Loucy (cell line): ENCODE measurements at regions not wholly inside any gene's neighbourhood (a gene's known extent, or its start where the extent isn't known, plus 50 kb on each side); places are given as distances from the start of the nearest gene placed in this dataset.

Experiments
- H2AFZ ChIP-seq: fragments of 200-600 bp; sonication (generic); 2 replicates; pipeline ENCODE4 v1.6.0; 2016; ENCODE audit warnings: antibody characterized with exemption, mild to moderate bottlenecking, low read length, moderate library complexity
- H3F3A ChIP-seq: fragments of 200-600 bp; 2 replicates; pipeline ENCODE4 v1.6.0; 2016; ENCODE audit warnings: antibody characterized with exemption, low read depth, mild to moderate bottlenecking
- H3K27me3 ChIP-seq: fragments of 200-600 bp; sonication (generic); 2 replicates; pipeline ENCODE4 v1.6.1; 2014; ENCODE audit warnings: low read length, mild to moderate bottlenecking; ENCODE audit not compliant: insufficient read depth, poor library complexity, severe bottlenecking
- H3K36me3 ChIP-seq: fragments of 200-600 bp; sonication (generic); 2 replicates; pipeline ENCODE4 v1.6.1; 2016; ENCODE audit warnings: low read length; ENCODE audit not compliant: insufficient read depth
- H3K4me1 ChIP-seq: fragments of 200-600 bp; sonication (generic); 2 replicates; pipeline ENCODE4 v1.5.1; 2014; ENCODE audit warnings: low read length, mild to moderate bottlenecking; ENCODE audit not compliant: insufficient read depth, poor library complexity, severe bottlenecking
- H3K4me2 ChIP-seq: fragments of 200-600 bp; sonication (generic); 2 replicates; pipeline ENCODE4 v1.6.0; 2014; ENCODE audit warnings: antibody characterized with exemption, low read length, low read depth, mild to moderate bottlenecking; ENCODE audit not compliant: poor library complexity, severe bottlenecking
- H3K4me3 ChIP-seq: fragments of 200-600 bp; sonication (generic); 2 replicates; pipeline ENCODE4 v1.5.1; 2014; ENCODE audit warnings: low read length, mild to moderate bottlenecking, mixed read lengths; ENCODE audit not compliant: poor library complexity, severe bottlenecking
- H3K79me2 ChIP-seq: fragments of 200-600 bp; sonication (generic); 2 replicates; pipeline ENCODE4 v1.6.1; 2014; ENCODE audit warnings: low read length; ENCODE audit not compliant: insufficient read depth
- H3K9ac ChIP-seq: fragments of 200-600 bp; sonication (generic); 2 replicates; pipeline ENCODE4 v1.6.0; 2014; ENCODE audit warnings: mild to moderate bottlenecking, low read depth, low read length, moderate library complexity; ENCODE audit not compliant: poor library complexity, severe bottlenecking
- H3K9me2 ChIP-seq: fragments of 200-600 bp; sonication (generic); replicated peaks from 2 replicates; pipeline ENCODE4 v1.6.1; 2016; ENCODE audit warnings: low read depth, low read length, mixed read lengths
- H3K9me3 ChIP-seq: fragments of 200-600 bp; sonication (generic); 2 replicates; pipeline ENCODE4 v1.6.1; 2014; ENCODE audit warnings: mild to moderate bottlenecking, antibody characterized with exemption, low read length, low read depth; ENCODE audit not compliant: insufficient read depth
- H4K20me1 ChIP-seq: fragments of 200-600 bp; sonication (generic); 2 replicates; pipeline ENCODE4 v1.6.0; 2014; ENCODE audit warnings: antibody characterized with exemption, low read length, mild to moderate bottlenecking; ENCODE audit not compliant: insufficient read depth, poor library complexity, severe bottlenecking
- EZH2phosphoT487 ChIP-seq: fragments of 200-600 bp; IDR thresholded peaks from 2 replicates; pipeline ENCODE4 v1.6.1; 2018; ENCODE audit warnings: antibody characterized with exemption, mild to moderate bottlenecking, moderate library complexity, borderline replicate concordance
- TF ChIP-seq, protein P1 (sequence below): fragments of 200-600 bp; sonication (generic); conservative IDR thresholded peaks from 2 replicates; pipeline ENCODE4 v1.5.1; 2014; ENCODE audit warnings: mild to moderate bottlenecking, antibody characterized with exemption, low read length

DNA sequence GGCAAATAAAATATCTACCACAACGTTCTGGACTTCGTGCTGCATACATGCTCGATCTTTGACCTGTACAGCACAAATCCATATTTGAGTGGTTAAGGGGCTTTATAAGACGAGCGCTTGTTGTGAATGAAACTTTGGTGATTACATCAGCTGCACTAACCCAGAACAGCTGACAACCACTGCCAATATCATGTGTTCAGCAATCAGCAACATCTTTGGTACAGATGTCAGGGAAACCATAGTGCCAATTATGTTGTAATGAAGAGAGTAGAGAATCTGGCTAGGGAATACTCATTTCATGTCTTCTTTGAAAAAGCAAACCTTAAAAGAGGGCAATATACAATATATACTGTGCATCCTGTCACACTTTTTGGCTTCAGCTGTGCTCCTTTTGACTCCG is 188.6 kb upstream of the NT5E start:
- Histone ChIP-seq H2AFZ (no peak overlapping the region), H3K9me2 (no peaks in the 10 kb centered on the region), H3F3A (no peaks in the 10 kb centered on the region), H3K36me3 (no peaks in the 10 kb centered on the region), H4K20me1 (no peaks in the 10 kb centered on the region), H3K9ac (no peak overlapping the region), H3K4me1 (no peaks in the 10 kb centered on the region), H3K9me3 (no peaks in the 10 kb centered on the region), H3K27me3 (no peaks in the 10 kb centered on the region), H3K79me2 (no peaks in the 10 kb centered on the region), H3K4me2 (no peak overlapping the region), H3K4me3 (no peak overlapping the region)
- no peak for TF ChIP-seq EZH2phosphoT487
- TF ChIP-seq, protein P1, sequence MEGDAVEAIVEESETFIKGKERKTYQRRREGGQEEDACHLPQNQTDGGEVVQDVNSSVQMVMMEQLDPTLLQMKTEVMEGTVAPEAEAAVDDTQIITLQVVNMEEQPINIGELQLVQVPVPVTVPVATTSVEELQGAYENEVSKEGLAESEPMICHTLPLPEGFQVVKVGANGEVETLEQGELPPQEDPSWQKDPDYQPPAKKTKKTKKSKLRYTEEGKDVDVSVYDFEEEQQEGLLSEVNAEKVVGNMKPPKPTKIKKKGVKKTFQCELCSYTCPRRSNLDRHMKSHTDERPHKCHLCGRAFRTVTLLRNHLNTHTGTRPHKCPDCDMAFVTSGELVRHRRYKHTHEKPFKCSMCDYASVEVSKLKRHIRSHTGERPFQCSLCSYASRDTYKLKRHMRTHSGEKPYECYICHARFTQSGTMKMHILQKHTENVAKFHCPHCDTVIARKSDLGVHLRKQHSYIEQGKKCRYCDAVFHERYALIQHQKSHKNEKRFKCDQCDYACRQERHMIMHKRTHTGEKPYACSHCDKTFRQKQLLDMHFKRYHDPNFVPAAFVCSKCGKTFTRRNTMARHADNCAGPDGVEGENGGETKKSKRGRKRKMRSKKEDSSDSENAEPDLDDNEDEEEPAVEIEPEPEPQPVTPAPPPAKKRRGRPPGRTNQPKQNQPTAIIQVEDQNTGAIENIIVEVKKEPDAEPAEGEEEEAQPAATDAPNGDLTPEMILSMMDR = no peak

DNA sequence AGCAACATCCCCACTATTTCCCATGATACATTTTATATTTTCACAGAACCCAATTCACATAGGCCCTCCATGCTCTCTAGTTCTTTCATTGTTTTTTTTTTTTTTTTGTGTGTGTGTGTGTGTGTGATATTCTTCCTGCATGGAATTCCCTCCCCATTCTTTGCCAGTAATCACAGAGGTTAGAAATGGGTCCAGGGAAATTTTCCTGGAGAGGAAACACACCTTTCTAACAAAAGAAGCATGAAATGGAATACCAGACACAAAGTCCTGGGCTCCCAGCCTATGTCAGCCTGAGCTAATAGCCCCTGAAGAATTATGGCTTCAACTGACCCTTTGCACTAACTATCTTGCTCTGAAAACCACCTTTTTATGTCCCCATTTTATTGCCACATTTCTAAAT is 194.2 kb upstream of the NT5E start:
- Histone ChIP-seq H2AFZ (no peak overlapping the region), H3K79me2 (no peaks in the 10 kb centered on the region), H4K20me1 (no peaks in the 10 kb centered on the region), H3K9me2 (no peaks in the 10 kb centered on the region), H3K36me3 (no peaks in the 10 kb centered on the region), H3K27me3 (no peaks in the 10 kb centered on the region), H3K9ac (no peak overlapping the region), H3K4me3 (no peak overlapping the region), H3K4me2 (no peak overlapping the region), H3K9me3 (0 out of 2 replicates have a peak, but pooled peaks cover 5% of the 10 kb centered on the region), H3F3A (no peaks in the 10 kb centered on the region), H3K4me1 (no peaks in the 10 kb centered on the region)
- TF ChIP-seq, protein P1 = no peak
- no peak for TF ChIP-seq EZH2phosphoT487

- TF ChIP-seq, protein P1 = no peak
- Histone ChIP-seq H3K4me1 (no peaks in the 10 kb centered on the region), H3K4me2 (no peak overlapping the region), H3K9me3 (0 out of 2 replicates have a peak, but pooled peaks cover 5% of the 10 kb centered on the region), H3K4me3 (no peak overlapping the region), H3K9ac (no peak overlapping the region), H4K20me1 (no peaks in the 10 kb centered on the region), H3F3A (no peaks in the 10 kb centered on the region), H3K9me2 (no peaks in the 10 kb centered on the region), H2AFZ (no peak overlapping the region), H3K79me2 (no peaks in the 10 kb centered on the region), H3K36me3 (no peaks in the 10 kb centered on the region), H3K27me3 (no peaks in the 10 kb centered on the region)
Observed at GRCh38 chr6:85252552-85252951, 197.3 kb upstream of the NT5E start.
